ENCODE measurements at regions not wholly inside any gene's neighbourhood (a gene's known extent, or its start where the extent isn't known, plus 50 kb on each side); places are given as distances from the start of the nearest gene placed in this dataset.
"Not testable (repeated sequence)": the region's sequence is repeated elsewhere in the genome, so short reads cannot be mapped to it uniquely, and the experiment has no call there.

DNA sequence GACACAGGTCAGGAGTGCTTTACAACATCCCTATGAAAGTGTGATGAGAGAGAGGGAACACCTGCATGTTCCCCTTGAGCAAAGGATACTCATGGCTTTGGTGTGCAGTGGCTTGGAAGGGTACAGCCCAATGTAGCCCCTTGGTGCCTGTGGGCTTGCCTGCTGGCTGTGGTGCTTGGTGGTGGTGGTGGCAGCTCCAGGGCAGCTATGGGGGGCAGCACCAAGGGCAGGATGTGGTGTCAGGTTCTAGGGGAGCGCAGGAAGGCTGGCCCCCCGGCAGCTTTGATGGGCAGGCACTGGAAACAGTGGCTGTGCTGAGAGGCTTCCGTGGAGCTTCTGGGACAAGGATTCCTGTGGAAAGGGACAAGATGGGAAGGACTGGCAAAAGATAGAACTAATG is 464.0 kb upstream of the ZMIZ1 start:
- TF ChIP-seq, protein P1, sequence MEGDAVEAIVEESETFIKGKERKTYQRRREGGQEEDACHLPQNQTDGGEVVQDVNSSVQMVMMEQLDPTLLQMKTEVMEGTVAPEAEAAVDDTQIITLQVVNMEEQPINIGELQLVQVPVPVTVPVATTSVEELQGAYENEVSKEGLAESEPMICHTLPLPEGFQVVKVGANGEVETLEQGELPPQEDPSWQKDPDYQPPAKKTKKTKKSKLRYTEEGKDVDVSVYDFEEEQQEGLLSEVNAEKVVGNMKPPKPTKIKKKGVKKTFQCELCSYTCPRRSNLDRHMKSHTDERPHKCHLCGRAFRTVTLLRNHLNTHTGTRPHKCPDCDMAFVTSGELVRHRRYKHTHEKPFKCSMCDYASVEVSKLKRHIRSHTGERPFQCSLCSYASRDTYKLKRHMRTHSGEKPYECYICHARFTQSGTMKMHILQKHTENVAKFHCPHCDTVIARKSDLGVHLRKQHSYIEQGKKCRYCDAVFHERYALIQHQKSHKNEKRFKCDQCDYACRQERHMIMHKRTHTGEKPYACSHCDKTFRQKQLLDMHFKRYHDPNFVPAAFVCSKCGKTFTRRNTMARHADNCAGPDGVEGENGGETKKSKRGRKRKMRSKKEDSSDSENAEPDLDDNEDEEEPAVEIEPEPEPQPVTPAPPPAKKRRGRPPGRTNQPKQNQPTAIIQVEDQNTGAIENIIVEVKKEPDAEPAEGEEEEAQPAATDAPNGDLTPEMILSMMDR (IDR thresholded peaks at IDR 0.05; ENCODE audit: borderline replicate concordance, control extremely low read depth, extremely low read depth, insufficient read depth, missing control alignments), result no peak
- in situ Hi-C loops (cut with MboI; ENCODE audit: low sequenced_read_pairs, unreplicated experiment), result no loop called here

DNA sequence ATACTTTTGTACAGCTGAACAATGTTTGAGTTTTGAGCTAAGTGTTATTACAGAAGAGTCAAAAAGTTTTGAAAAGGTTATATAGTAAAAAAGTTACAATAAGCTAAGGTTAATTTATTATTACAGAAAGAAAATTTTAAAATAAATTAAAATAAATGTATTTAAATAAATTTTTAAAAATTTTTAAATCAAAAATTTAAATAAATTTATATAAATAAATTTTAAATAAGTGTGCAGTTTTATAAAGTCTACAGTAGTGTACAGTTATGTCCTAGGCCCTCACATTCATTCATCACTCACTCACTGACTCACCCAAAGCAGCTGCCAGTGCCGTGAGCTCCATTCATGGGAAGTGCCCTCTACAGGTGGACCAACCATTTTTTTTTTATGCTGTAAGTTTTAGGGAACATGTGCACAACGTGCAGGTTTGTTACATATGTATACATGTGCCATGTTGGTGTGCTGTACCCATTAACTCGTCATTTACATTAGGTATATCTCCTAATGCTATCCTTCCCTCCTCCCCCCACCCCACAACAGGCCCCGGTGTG is 462.9 kb upstream of the ZMIZ1 start:
- TF ChIP-seq, protein P1 (IDR thresholded peaks at IDR 0.05; ENCODE audit: borderline replicate concordance, control extremely low read depth, extremely low read depth, insufficient read depth, missing control alignments), result no peak
- no peak for DNase-seq (ENCODE audit: low spot score)
- in situ Hi-C loops (cut with MboI; ENCODE audit: low sequenced_read_pairs, unreplicated experiment), result no loop called here

More for the DNA sequence above, 464.0 kb upstream of the ZMIZ1 start:
- no peak for DNase-seq (ENCODE audit: low spot score)

DNA sequence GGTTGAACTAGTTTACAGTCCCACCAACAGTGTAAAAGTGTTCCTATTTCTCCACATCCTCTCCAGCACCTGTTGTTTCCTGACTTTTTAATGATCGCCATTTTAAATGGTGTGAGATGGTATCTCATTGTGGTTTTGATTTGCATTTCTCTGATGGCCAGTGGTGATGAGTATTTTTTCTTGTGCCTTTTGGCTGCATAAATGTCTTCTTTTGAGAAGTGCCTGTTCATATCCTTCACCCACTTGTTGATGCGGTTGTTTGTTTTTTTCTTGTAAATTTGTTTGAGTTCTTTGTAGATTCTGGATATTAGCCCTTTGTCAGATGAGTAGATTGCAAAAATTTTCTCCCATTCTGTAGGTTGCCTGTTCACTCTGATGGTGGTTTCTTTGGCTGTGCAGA is 462.0 kb upstream of the ZMIZ1 start:
- DNase-seq (ENCODE audit: low spot score); in situ Hi-C loops (cut with MboI; ENCODE audit: low sequenced_read_pairs, unreplicated experiment): not testable (repeated sequence)

DNA sequence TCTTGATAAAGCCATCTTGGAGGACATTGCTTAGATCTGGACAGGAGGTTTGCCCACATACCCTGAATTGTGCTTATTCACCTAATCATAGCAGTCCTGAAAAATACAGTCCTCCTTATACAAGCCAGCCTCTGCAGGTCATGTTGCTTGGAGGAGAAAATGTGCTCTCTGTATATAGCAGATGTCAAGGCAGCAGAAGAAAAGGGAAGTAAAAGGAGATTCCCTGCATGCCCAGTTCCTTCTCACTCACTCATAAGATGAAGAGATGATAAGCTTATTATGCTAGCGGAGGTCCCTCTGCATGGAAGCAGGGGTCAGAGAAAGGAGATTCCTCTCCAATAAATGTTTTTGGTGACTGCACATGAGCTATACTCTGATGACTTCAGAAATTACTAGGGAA is 458.8 kb upstream of the ZMIZ1 start:
- DNase-seq (ENCODE audit: low spot score), result no peak
- in situ Hi-C loops (cut with MboI; ENCODE audit: low sequenced_read_pairs, unreplicated experiment), result no loop called here
- TF ChIP-seq, protein P1 (IDR thresholded peaks at IDR 0.05; ENCODE audit: borderline replicate concordance, control extremely low read depth, extremely low read depth, insufficient read depth, missing control alignments), result no peak

DNA sequence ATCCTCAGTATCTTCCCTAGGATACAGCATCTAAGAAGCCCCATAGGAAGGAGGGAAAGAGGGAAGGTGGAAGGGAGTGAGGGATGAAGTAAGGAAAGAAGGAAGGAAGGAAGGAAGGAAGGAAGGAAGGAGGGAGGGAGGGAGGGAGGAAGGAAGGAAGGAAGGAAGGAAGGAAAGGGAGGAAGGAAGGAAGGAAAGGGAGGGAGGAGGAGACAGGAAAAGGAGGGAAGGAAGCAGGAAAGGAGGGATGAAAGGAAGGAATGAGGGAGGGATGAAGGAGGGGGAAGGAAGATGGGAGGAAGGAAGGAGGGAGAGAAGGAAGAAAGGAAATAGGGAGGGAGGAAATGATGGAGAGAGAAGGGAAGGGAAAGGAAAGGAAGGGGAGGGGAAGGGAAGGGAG is 455.6 kb upstream of the ZMIZ1 start:
- TF ChIP-seq, protein P1 (IDR thresholded peaks at IDR 0.05; ENCODE audit: borderline replicate concordance, control extremely low read depth, extremely low read depth, insufficient read depth, missing control alignments), result no peak
- in situ Hi-C loops (cut with MboI; ENCODE audit: low sequenced_read_pairs, unreplicated experiment), result no loop called here
- no peak for DNase-seq (ENCODE audit: low spot score)

DNA sequence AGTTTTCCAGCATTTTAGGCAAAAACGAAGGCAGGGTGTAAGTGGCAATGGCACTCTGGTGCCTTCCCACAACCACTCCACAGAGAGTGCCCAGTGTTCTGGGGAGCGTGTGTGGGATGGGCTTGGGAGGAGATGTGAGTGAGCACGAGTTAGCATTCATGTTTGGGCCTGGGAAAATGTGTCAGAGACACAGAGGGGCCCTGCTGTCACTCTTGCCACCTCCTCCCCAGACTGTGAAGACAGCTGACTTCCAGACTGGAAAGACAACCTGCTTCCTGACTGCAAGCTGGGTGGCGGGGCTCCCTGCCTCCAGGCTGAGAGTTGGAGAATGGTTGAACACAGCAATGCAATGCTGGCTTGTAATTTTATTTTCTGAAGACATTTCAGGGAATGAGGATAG is 454.5 kb upstream of the ZMIZ1 start:
- TF ChIP-seq, protein P1 (IDR thresholded peaks at IDR 0.05; ENCODE audit: borderline replicate concordance, control extremely low read depth, extremely low read depth, insufficient read depth, missing control alignments), result no peak
- in situ Hi-C loops (cut with MboI; ENCODE audit: low sequenced_read_pairs, unreplicated experiment), result no loop called here
- no peak for DNase-seq (ENCODE audit: low spot score)

DNA sequence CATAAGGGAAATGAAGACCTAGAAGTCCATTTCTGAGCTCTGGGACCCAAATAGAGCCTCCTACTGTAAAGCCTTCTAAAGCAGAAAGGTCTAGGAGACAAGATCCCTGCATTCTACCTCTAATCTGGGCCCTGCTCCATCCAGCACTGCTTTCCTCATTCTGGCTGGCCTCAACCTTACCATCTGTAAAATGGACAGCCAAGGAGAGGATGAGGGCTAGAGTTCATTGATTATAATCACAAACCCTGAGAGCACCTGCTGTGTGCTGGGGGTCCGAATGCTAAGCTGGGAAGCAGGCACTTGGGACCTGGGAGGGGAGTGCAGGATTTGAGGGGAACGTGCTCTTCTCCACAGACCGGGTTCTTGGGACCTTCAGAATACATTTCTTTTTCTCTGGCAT is 454.0 kb upstream of the ZMIZ1 start:
- in situ Hi-C loops (cut with MboI; ENCODE audit: low sequenced_read_pairs, unreplicated experiment), result no loop called here
- TF ChIP-seq, protein P1 (IDR thresholded peaks at IDR 0.05; ENCODE audit: borderline replicate concordance, control extremely low read depth, extremely low read depth, insufficient read depth, missing control alignments), result no peak

More for the DNA sequence above, 454.0 kb upstream of the ZMIZ1 start:
- DNase-seq (ENCODE audit: low spot score), result no peak

All from GM13976 (cell line).